HG03139 (cell line): ENCODE measurements at regions not wholly inside any gene's neighbourhood (a gene's known extent, or its start where the extent isn't known, plus 50 kb on each side); places are given as distances from the start of the nearest gene placed in this dataset.

Source experiments
- ATAC-seq: cut with Tn5 transposase; IDR thresholded peaks from one replicate; pipeline ENCODE4 v1.9.1; 2021; ENCODE audit not compliant: unreplicated experiment

GRCh38 chr12:3931206-3931605 is 58.0 kb upstream of the PARP11 start:
- no peak for ATAC-seq

GRCh38 chr12:3929875-3930615 is 56.8 kb upstream of the PARP11 start:
- ATAC-seq = no peak

GRCh38 chr12:3928538-3929184 is 55.5 kb upstream of the PARP11 start:
- no peak for ATAC-seq

GRCh38 chr12:3925621-3926020 is 52.4 kb upstream of the PARP11 start:
- ATAC-seq = no peak

GRCh38 chr12:3924761-3925160 is 51.6 kb upstream of the PARP11 start:
- no peak for ATAC-seq

GRCh38 chr12:3923021-3923420 is 49.8 kb upstream of the PARP11 start:
- ATAC-seq = no peak
